AG04450 (cell line): ENCODE measurements at regions not wholly inside any gene's neighbourhood (a gene's known extent, or its start where the extent isn't known, plus 50 kb on each side); places are given as distances from the start of the nearest gene placed in this dataset.

Experiments
- CTCF ChIA-PET: fragments of 300-600, 350-600 bp; formaldehyde crosslinking; extraction: SDS; loops from one replicate; lab custom pipeline; 2022; ENCODE audit warnings: antibody characterized with exemption, inconsistent platforms; lab: Charles Lee
- POLR2A ChIA-PET: fragments of 350-600 bp; formaldehyde crosslinking; extraction: SDS; loops from one replicate; lab custom pipeline; 2021; ENCODE audit warnings: antibody characterized with exemption, inconsistent platforms; lab: Yijun Ruan, JAX
- DNase-seq: peaks from one replicate; pipeline ENCODE4 v3.0.0-alpha.2; 2011; ENCODE audit warnings: low read depth, low spot score
- H3K27ac ChIP-seq: one replicate; pipeline ENCODE4 v1.5.1; 2012; ENCODE audit warnings: low read depth, low read length, control low read depth
- H3K27me3 ChIP-seq: one replicate; pipeline ENCODE4 v1.6.0; 2012; ENCODE audit warnings: low read length; ENCODE audit not compliant: control insufficient read depth, insufficient read depth
- H3K4me3 ChIP-seq: 2 replicates; pipeline ENCODE4 v1.5.1; 2011; ENCODE audit warnings: mild to moderate bottlenecking, low read depth, low read length, control low read depth
- H3K9me3 ChIP-seq: 2 replicates; pipeline ENCODE4 v1.5.1; 2012; ENCODE audit warnings: low read length; ENCODE audit not compliant: control insufficient read depth, insufficient read depth
- CTCF ChIP-seq: IDR thresholded peaks from 2 replicates; pipeline ENCODE4 v1.5.1; 2011; ENCODE audit warnings: low read depth, low read length, control low read depth, inconsistent platforms

GRCh38 chr17:55903028-55903690 is 152.3 kb downstream of the PCTP start:
- no peak overlapping the region for H3K27ac ChIP-seq
- CTCF ChIA-PET = no interaction called here
- no peak for DNase-seq
- TF ChIP-seq CTCF = no peak
- peaks cover 2% of the 10 kb centered on the region for H3K27me3 ChIP-seq
- H3K4me3 ChIP-seq = no peak overlapping the region
- no peaks in the 10 kb centered on the region for H3K9me3 ChIP-seq
- POLR2A ChIA-PET = no interaction called here

GRCh38 chr17:55909776-55910175 is 158.9 kb downstream of the PCTP start:
- H3K9me3 ChIP-seq = peaks cover 7% of the 10 kb centered on the region; the same call in 1 of the 2 replicates
- ChIA-PET POLR2A (no interaction called here), CTCF (no interaction called here)
- no peak for DNase-seq
- H3K27me3 ChIP-seq = no peaks in the 10 kb centered on the region
- H3K27ac ChIP-seq = no peak overlapping the region
- no peak for TF ChIP-seq CTCF
- no peak overlapping the region for H3K4me3 ChIP-seq

- Histone ChIP-seq H3K27ac (no peak overlapping the region), H3K27me3 (no peaks in the 10 kb centered on the region), H3K9me3 (peaks cover 7% of the 10 kb centered on the region; the same call in 1 of the 2 replicates), H3K4me3 (no peak overlapping the region)
- TF ChIP-seq CTCF = no peak
- POLR2A ChIA-PET = no interaction called here
- CTCF ChIA-PET = no interaction called here
- no peak for DNase-seq
Observed at GRCh38 chr17:55911186-55911585, 160.3 kb downstream of the PCTP start.

- no peak overlapping the region for H3K4me3 ChIP-seq
- CTCF ChIA-PET = no interaction called here
- H3K27ac ChIP-seq = no peak overlapping the region
- no peaks in the 10 kb centered on the region for H3K27me3 ChIP-seq
- DNase-seq = no peak
- TF ChIP-seq CTCF = no peak
- no peaks in the 10 kb centered on the region for H3K9me3 ChIP-seq
- POLR2A ChIA-PET = no interaction called here
Observed at GRCh38 chr17:55925440-55925839, 174.6 kb downstream of the PCTP start.

- no peak for DNase-seq
- TF ChIP-seq CTCF = no peak
- ChIA-PET CTCF (no interaction called here), POLR2A (no interaction called here)
- H3K27ac ChIP-seq = no peak overlapping the region
- no peaks in the 10 kb centered on the region for H3K27me3 ChIP-seq
- H3K9me3 ChIP-seq = no peaks in the 10 kb centered on the region
- H3K4me3 ChIP-seq = no peak overlapping the region
Observed at GRCh38 chr17:55926276-55926990, 175.6 kb downstream of the PCTP start.
